Keratinocyte (primary cell): ENCODE measurements at regions not wholly inside any gene's neighbourhood (a gene's known extent, or its start where the extent isn't known, plus 50 kb on each side); places are given as distances from the start of the nearest gene placed in this dataset.

Experiments
- DNase-seq: peaks from one replicate; pipeline ENCODE4 v3.0.0-alpha.2; 2011; ENCODE audit warnings: low read depth, missing footprints, low spot score
- FAIRE-seq: peaks from 2 replicates; lab custom pipeline; 2011; peaks lifted over from hg19 to GRCh38; lab: Jason Lieb, UNC
- H2AFZ ChIP-seq: 2 replicates; pipeline ENCODE4 v1.6.0; 2012; ENCODE audit warnings: low read length, control low read depth, inconsistent platforms; ENCODE audit not compliant: control insufficient read depth
- H3K27ac ChIP-seq: 2 replicates; pipeline ENCODE4 v1.5.1; 2011; ENCODE audit warnings: low read length; ENCODE audit not compliant: control insufficient read depth, insufficient read depth
- H3K27me3 ChIP-seq: 3 replicates; pipeline ENCODE4 v1.6.0; 2011; ENCODE audit warnings: low read length; ENCODE audit not compliant: control insufficient read depth, insufficient read depth; ENCODE audit errors: extremely low read depth
- H3K36me3 ChIP-seq, 2 experiments: 2 replicates in 1 of 2; 3 replicates in 1 of 2; pipeline ENCODE4 v1.5.1; 2011; ENCODE audit warnings: low read length in 2 of 2, mild to moderate bottlenecking in 1 of 2; ENCODE audit not compliant: control insufficient read depth in 2 of 2, insufficient read depth in 2 of 2; ENCODE audit errors: extremely low read depth in 1 of 2
- H3K4me1 ChIP-seq: 3 replicates; pipeline ENCODE4 v1.5.1; 2011; ENCODE audit warnings: low read length; ENCODE audit not compliant: control insufficient read depth, insufficient read depth; ENCODE audit errors: extremely low read depth
- H3K4me2 ChIP-seq: 3 replicates; pipeline ENCODE4 v1.6.0; 2011; ENCODE audit warnings: low read depth, low read length; ENCODE audit not compliant: control insufficient read depth, insufficient read depth; ENCODE audit errors: extremely low read depth
- H3K4me3 ChIP-seq, 3 experiments: fragments of 200-600 bp in 1 of 3; sonication (generic) in 1 of 3; 2 replicates in 2 of 3; 3 replicates in 1 of 3; pipeline ENCODE4 v1.5.1; 2011 to 2016; ENCODE audit warnings: low read length in 3 of 3, mild to moderate bottlenecking in 3 of 3, control low read depth in 2 of 3, inconsistent platforms in 1 of 3, low read depth in 1 of 3, mixed read lengths in 1 of 3, mixed run types in 1 of 3, moderate library complexity in 1 of 3; ENCODE audit not compliant: control insufficient read depth in 2 of 3, insufficient read depth in 2 of 3; ENCODE audit errors: extremely low read depth in 1 of 3
- H3K79me2 ChIP-seq: 2 replicates; pipeline ENCODE4 v1.6.0; 2012; ENCODE audit warnings: low read length; ENCODE audit not compliant: control insufficient read depth, insufficient read depth
- H3K9ac ChIP-seq: 3 replicates; pipeline ENCODE4 v1.6.0; 2011; ENCODE audit warnings: low read length; ENCODE audit not compliant: control insufficient read depth, insufficient read depth; ENCODE audit errors: extremely low read depth
- H3K9me1 ChIP-seq: 3 replicates; pipeline ENCODE4 v1.6.0; 2011; ENCODE audit warnings: low read length; ENCODE audit not compliant: control insufficient read depth, insufficient read depth; ENCODE audit errors: extremely low read depth
- H3K9me3 ChIP-seq: 2 replicates; pipeline ENCODE4 v1.5.1; 2012; ENCODE audit warnings: low read depth, low read length; ENCODE audit not compliant: control insufficient read depth
- H4K20me1 ChIP-seq: 3 replicates; pipeline ENCODE4 v1.6.0; 2011; ENCODE audit warnings: low read length; ENCODE audit not compliant: control insufficient read depth, insufficient read depth; ENCODE audit errors: extremely low read depth
- CTCF ChIP-seq, 3 experiments: IDR thresholded peaks in 1 of 3; conservative IDR thresholded peaks in 1 of 3; optimal IDR thresholded peaks in 1 of 3; 2 replicates in 2 of 3; 3 replicates in 1 of 3; pipeline versions ENCODE3 to v1.5.1; 2011; ENCODE audit warnings: low read length in 3 of 3, mild to moderate bottlenecking in 3 of 3, moderate library complexity in 2 of 3, control low read depth in 1 of 3, inconsistent platforms in 1 of 3; ENCODE audit not compliant: insufficient read depth in 2 of 3; ENCODE audit errors: extremely low read depth in 1 of 3
- EZH2 ChIP-seq: IDR thresholded peaks from one replicate; pipeline ENCODE4 v1.6.1; 2012; ENCODE audit warnings: inconsistent platforms, mild to moderate bottlenecking, low read length, moderate library complexity
- dilution Hi-C: fragments of 300-500 bp; cut with MboI; formaldehyde crosslinking; loops from one replicate; pipeline ENCODE4 v1.7.0; 2020; ENCODE audit warnings: low sequenced_read_pairs; ENCODE audit not compliant: extremely low pct_ligation_motif_present

GRCh38 chr2:85952196-85952734 lies 63.5 kb upstream of the ST3GAL5 start:
- TF ChIP-seq CTCF (optimal IDR thresholded peaks at IDR 0.05 in 1 of 3, IDR thresholded peaks at IDR 0.05 in 1 of 3, conservative IDR thresholded peaks at IDR 0.05 in 1 of 3; ENCODE audit: extremely low read depth in 1 of 3, insufficient read depth in 2 of 3, low read length in 3 of 3) (no peak), EZH2 (no peak)
- FAIRE-seq, result no peak

DNA sequence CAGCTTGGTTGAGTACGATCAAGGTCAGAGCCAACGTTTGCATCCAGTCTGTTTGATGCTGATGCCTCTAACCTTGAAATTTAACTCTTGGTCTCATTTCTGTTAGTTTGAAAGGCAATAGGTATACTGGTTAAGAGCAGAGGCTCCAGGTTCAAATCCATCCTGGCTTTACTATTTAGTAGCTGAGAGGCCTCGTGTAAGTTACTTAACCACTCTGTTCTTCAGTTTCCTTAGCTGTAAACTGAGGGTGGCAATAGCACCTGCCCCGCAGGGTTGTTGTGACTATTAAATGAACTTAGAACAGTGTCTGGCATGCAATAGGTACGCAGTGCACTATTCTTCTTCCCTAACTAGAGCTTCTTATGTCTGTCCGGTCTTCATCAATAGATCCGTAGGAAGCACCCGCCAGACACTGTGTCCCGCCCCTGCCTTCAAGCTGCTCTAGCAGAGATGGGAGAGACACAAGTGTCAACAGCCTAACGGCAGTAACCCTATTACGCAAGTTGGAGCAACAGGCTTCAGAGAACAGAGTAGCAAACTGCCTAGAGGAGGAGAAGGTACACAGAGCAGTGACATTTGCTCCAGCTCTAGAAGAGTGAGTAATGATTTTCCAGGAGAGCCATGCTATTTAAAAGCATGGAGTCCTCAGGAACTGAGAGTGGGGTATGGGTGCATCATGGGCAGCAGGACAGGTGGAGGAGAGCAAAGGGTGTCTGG lies 62.7 kb upstream of the ST3GAL5 start:
- Histone ChIP-seq H3K27me3 (no peaks in the 10 kb centered on the region), H3K36me3 (no peaks in the 10 kb centered on the region), H3K27ac (no peak overlapping the region), H3K4me2 (no peak overlapping the region), H3K79me2 (no peaks in the 10 kb centered on the region), H3K4me1 (peaks cover 11% of the 10 kb centered on the region), H3K9me1 (no peaks in the 10 kb centered on the region), H4K20me1 (no peaks in the 10 kb centered on the region), H2AFZ (no peak overlapping the region), H3K9me3 (peaks cover 3% of the 10 kb centered on the region), H3K9ac (no peak overlapping the region), H3K4me3 (no peak overlapping the region)
- FAIRE-seq (no peak), DNase-seq (no peak)
- dilution Hi-C loops, result no loop called here
- no peak for TF ChIP-seq CTCF (optimal IDR thresholded peaks at IDR 0.05 in 1 of 3, IDR thresholded peaks at IDR 0.05 in 1 of 3, conservative IDR thresholded peaks at IDR 0.05 in 1 of 3; ENCODE audit: extremely low read depth in 1 of 3, insufficient read depth in 2 of 3, low read length in 3 of 3)
- TF ChIP-seq EZH2, result no peak

More at GRCh38 chr2:85952196-85952734, 63.5 kb upstream of the ST3GAL5 start:
- Histone ChIP-seq H3K4me1 (peaks cover 17% of the 10 kb centered on the region), H2AFZ (no peak overlapping the region), H3K79me2 (no peaks in the 10 kb centered on the region), H3K27me3 (no peaks in the 10 kb centered on the region), H3K36me3 (no peaks in the 10 kb centered on the region), H4K20me1 (no peaks in the 10 kb centered on the region), H3K4me3 (no peak overlapping the region), H3K27ac (no peak overlapping the region), H3K4me2 (no peak overlapping the region), H3K9me3 (peaks cover 3% of the 10 kb centered on the region), H3K9me1 (no peaks in the 10 kb centered on the region), H3K9ac (no peak overlapping the region)
- dilution Hi-C loops, result no loop called here
- no peak for DNase-seq
